HT1080 (cell line): ENCODE measurements at regions not wholly inside any gene's neighbourhood (a gene's known extent, or its start where the extent isn't known, plus 50 kb on each side); places are given as distances from the start of the nearest gene placed in this dataset.
"Not testable (repeated sequence)": the region's sequence is repeated elsewhere in the genome, so short reads cannot be mapped to it uniquely, and the experiment has no call there.

ENCODE experiments used
- DNase-seq: peaks from one replicate; pipeline ENCODE4 v3.0.0-alpha.2; 2015; ENCODE audit warnings: low read depth

- DNase-seq = no peak
These were observed 350.3 kb downstream of the RWDD3 start for GRCh38 chr1:95584315-95584714.

- no peak for DNase-seq
These were observed 370.8 kb downstream of the RWDD3 start for GRCh38 chr1:95604771-95605170.

- DNase-seq = no peak
These were observed 380.2 kb downstream of the RWDD3 start for GRCh38 chr1:95614197-95614596.

- DNase-seq = no peak
These were observed 381.4 kb downstream of the RWDD3 start for GRCh38 chr1:95615421-95615820.

- DNase-seq = no peak
These were observed 386.1 kb downstream of the RWDD3 start for GRCh38 chr1:95620076-95620475.

GRCh38 chr1:95622609-95623008 lies 388.6 kb downstream of the RWDD3 start:
- no peak for DNase-seq

- no peak for DNase-seq
These were observed 391.2 kb downstream of the RWDD3 start for GRCh38 chr1:95625224-95625623.

GRCh38 chr1:95627244-95627643 lies 393.2 kb downstream of the RWDD3 start:
- DNase-seq = no peak

GRCh38 chr1:95631695-95632094 lies 397.7 kb downstream of the RWDD3 start:
- DNase-seq = no peak

GRCh38 chr1:95635811-95636210 lies 401.8 kb downstream of the RWDD3 start:
- DNase-seq = no peak

GRCh38 chr1:95636897-95637296 lies 402.9 kb downstream of the RWDD3 start:
- DNase-seq = no peak

GRCh38 chr1:95640746-95641145 lies 406.7 kb downstream of the RWDD3 start:
- no peak for DNase-seq

GRCh38 chr1:95641386-95641785 lies 407.4 kb downstream of the RWDD3 start:
- no peak for DNase-seq

GRCh38 chr1:95642035-95642434 lies 408.0 kb downstream of the RWDD3 start:
- DNase-seq = no peak

- no peak for DNase-seq
These were observed 409.1 kb downstream of the RWDD3 start for GRCh38 chr1:95643071-95643470.

GRCh38 chr1:95645126-95645525 lies 411.1 kb downstream of the RWDD3 start:
- not testable (repeated sequence) for DNase-seq

GRCh38 chr1:95650631-95651030 lies 416.6 kb downstream of the RWDD3 start:
- peak; percentile 53 for DNase-seq

GRCh38 chr1:95652423-95652965 lies 418.5 kb downstream of the RWDD3 start:
- no peak for DNase-seq

GRCh38 chr1:95653618-95654017 lies 419.6 kb downstream of the RWDD3 start:
- DNase-seq = no peak

GRCh38 chr1:95655321-95656020 lies 421.5 kb downstream of the RWDD3 start:
- no peak for DNase-seq

- no peak for DNase-seq
These were observed 423.2 kb downstream of the RWDD3 start for GRCh38 chr1:95657248-95657647.

- DNase-seq = no peak
These were observed 425.2 kb downstream of the RWDD3 start for GRCh38 chr1:95659166-95659565.

- DNase-seq = no peak
These were observed 425.6 kb downstream of the RWDD3 start for GRCh38 chr1:95659588-95659987.
